ENCODE measurements at regions not wholly inside any gene's neighbourhood (a gene's known extent, or its start where the extent isn't known, plus 50 kb on each side); places are given as distances from the start of the nearest gene placed in this dataset.

- intact Hi-C loops (cut with DNase I; ENCODE audit: low total_unique reads), result no loop called here
- H3K36me3 ChIP-seq, result no peaks in the 10 kb centered on the region
- H3K27me3 ChIP-seq, result no peaks in the 10 kb centered on the region
- peak in 1 of 2 donors; percentile 48 for DNase-seq
- H3K4me3 ChIP-seq, result no peak overlapping the region
- no peak overlapping the region for H3K27ac ChIP-seq
- TF ChIP-seq EP300 (IDR thresholded peaks at IDR 0.05) (no peak), POLR2AphosphoS5 (IDR thresholded peaks at IDR 0.05) (no peak), POLR2A (IDR thresholded peaks at IDR 0.05) (no peak)
- TF ChIP-seq, protein P1, sequence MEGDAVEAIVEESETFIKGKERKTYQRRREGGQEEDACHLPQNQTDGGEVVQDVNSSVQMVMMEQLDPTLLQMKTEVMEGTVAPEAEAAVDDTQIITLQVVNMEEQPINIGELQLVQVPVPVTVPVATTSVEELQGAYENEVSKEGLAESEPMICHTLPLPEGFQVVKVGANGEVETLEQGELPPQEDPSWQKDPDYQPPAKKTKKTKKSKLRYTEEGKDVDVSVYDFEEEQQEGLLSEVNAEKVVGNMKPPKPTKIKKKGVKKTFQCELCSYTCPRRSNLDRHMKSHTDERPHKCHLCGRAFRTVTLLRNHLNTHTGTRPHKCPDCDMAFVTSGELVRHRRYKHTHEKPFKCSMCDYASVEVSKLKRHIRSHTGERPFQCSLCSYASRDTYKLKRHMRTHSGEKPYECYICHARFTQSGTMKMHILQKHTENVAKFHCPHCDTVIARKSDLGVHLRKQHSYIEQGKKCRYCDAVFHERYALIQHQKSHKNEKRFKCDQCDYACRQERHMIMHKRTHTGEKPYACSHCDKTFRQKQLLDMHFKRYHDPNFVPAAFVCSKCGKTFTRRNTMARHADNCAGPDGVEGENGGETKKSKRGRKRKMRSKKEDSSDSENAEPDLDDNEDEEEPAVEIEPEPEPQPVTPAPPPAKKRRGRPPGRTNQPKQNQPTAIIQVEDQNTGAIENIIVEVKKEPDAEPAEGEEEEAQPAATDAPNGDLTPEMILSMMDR (IDR thresholded peaks at IDR 0.05), result no peak
- H3K9me3 ChIP-seq, result no peaks in the 10 kb centered on the region
- no peaks in the 10 kb centered on the region for H3K4me1 ChIP-seq
Observed at GRCh38 chr2:150379166-150379565, 108.3 kb downstream of the RND3 start.

- no peak overlapping the region for H3K4me3 ChIP-seq
- TF ChIP-seq EP300 (IDR thresholded peaks at IDR 0.05) (no peak), POLR2A (IDR thresholded peaks at IDR 0.05) (no peak), POLR2AphosphoS5 (IDR thresholded peaks at IDR 0.05) (no peak)
- TF ChIP-seq, protein P1 (IDR thresholded peaks at IDR 0.05), result no peak
- H3K27ac ChIP-seq, result no peak overlapping the region
- H3K9me3 ChIP-seq, result no peaks in the 10 kb centered on the region
- H3K4me1 ChIP-seq, result no peaks in the 10 kb centered on the region
- H3K36me3 ChIP-seq, result no peaks in the 10 kb centered on the region
- DNase-seq, result no peak
- H3K27me3 ChIP-seq, result no peaks in the 10 kb centered on the region
- intact Hi-C loops (cut with DNase I; ENCODE audit: low total_unique reads), result no loop called here
- 94 to 97% (median 95%) methylated on average over 1 of the region's 1 CpG for WGBS, 5 donors
Observed at GRCh38 chr2:150378686-150379085, 108.8 kb downstream of the RND3 start.

DNA sequence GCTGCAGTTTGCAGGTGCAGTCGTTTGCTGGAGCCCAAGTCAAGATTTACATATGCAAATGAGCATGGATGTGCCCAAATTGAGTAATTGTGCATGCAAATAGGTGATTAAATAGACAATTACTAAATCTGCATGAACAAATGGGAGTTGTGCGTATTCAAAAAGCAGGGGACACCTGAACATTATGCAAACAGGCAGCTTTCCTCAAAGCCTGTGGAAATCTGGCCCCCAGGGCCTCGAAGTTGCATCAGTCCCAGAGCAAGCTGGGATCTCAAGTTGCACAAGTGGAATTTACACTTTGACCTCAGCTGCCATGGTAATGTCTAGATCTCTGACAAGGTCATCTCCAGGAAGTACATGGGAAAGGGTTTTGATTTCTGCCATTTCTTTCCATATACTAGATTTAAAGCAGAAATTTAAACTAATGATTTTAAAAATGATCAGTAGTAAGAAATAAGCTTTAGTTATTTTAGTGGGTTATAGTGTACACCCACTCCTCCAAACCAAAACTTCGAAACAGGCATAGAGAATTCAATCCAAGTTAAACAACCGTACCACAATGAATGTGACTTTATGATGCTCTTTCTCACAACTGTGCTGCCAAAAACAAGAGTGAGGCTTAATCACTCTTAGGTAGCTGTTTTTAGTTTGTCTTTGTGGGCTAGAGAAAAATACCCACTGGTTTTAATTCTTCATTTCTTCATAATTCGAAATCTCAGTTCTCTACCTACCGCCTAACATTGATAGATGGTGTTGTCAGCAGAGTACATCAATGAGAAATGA is 110.7 kb downstream of the RND3 start:
- H3K4me1 ChIP-seq, result no peaks in the 10 kb centered on the region
- no peak overlapping the region for H3K27ac ChIP-seq
- H3K9me3 ChIP-seq, result no peaks in the 10 kb centered on the region
- intact Hi-C loops (cut with DNase I; ENCODE audit: low total_unique reads), result no loop called here
- no peak for DNase-seq
- TF ChIP-seq EP300 (IDR thresholded peaks at IDR 0.05) (no peak), POLR2AphosphoS5 (IDR thresholded peaks at IDR 0.05) (no peak)
- TF ChIP-seq, protein P1 (IDR thresholded peaks at IDR 0.05), result no peak
- H3K4me3 ChIP-seq, result no peak overlapping the region
- H3K27me3 ChIP-seq, result no peaks in the 10 kb centered on the region
- 74 to 79% (median 76%) methylated on average over 7 of the region's 7 CpGs for WGBS, 5 donors
- no peaks in the 10 kb centered on the region for H3K36me3 ChIP-seq

GRCh38 chr2:150375333-150375732 is 112.1 kb downstream of the RND3 start:
- TF ChIP-seq POLR2AphosphoS5 (IDR thresholded peaks at IDR 0.05) (no peak), POLR2A (IDR thresholded peaks at IDR 0.05) (no peak), EP300 (IDR thresholded peaks at IDR 0.05) (no peak)
- TF ChIP-seq, protein P1 (IDR thresholded peaks at IDR 0.05), result no peak
- 36 to 89% (median 60%) methylated on average over 2 of the region's 2 CpGs for WGBS, 5 donors
- H3K27ac ChIP-seq, result no peak overlapping the region
- no peaks in the 10 kb centered on the region for H3K36me3 ChIP-seq
- no peaks in the 10 kb centered on the region for H3K9me3 ChIP-seq
- no peak overlapping the region for H3K4me3 ChIP-seq
- H3K27me3 ChIP-seq, result no peaks in the 10 kb centered on the region
- intact Hi-C loops (cut with DNase I; ENCODE audit: low total_unique reads), result no loop called here
- no peaks in the 10 kb centered on the region for H3K4me1 ChIP-seq
- DNase-seq, result no peak

All from stomach (tissue), 8 donors.